Esophagus squamous epithelium (tissue), 4 donors: ENCODE measurements at regions not wholly inside any gene's neighbourhood (a gene's known extent, or its start where the extent isn't known, plus 50 kb on each side); places are given as distances from the start of the nearest gene placed in this dataset.

Experiments used
- POLR2A ChIP-seq, 4 donors: fragments of 450-650 bp; IDR thresholded peaks; one replicate each; pipeline ENCODE4 v1.6.1; 2017; ENCODE audit warnings: antibody characterized with exemption in 4 of 4, mild to moderate bottlenecking in 4 of 4, moderate library complexity in 3 of 4
- TF ChIP-seq, protein P1 (sequence below), 6 experiments: fragments of 450-650 bp in 4 of 6; fragments of 200-600 bp in 2 of 6; sonication (generic) in 2 of 6; IDR thresholded peaks; one replicate each; pipeline ENCODE4 v1.5.1; 2016 to 2019; ENCODE audit warnings: antibody characterized with exemption in 6 of 6, mild to moderate bottlenecking in 4 of 6, moderate library complexity in 4 of 6

DNA sequence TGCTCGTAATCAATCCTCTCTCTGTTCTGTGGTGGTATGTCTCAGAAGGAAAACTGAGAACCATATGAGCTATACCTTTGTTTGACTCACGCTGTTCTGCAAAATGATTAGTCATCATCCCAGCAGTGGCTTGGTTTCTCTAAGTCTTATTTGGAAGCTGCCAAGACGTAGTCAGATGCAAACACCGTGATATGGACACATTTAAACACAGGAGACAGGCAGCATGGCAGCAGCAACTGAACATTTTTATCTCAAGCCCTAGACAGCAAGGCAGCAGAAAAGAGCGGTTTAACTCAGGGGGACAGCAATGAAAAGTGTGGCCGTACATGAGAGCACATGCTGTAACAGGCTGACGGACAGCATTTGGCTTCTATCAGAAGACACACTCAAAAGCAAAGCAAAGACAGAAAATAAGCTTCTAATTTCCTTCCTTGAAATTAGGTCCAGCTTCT lies 1295.1 kb downstream of the EPHA7 start:
- TF ChIP-seq, protein P1, sequence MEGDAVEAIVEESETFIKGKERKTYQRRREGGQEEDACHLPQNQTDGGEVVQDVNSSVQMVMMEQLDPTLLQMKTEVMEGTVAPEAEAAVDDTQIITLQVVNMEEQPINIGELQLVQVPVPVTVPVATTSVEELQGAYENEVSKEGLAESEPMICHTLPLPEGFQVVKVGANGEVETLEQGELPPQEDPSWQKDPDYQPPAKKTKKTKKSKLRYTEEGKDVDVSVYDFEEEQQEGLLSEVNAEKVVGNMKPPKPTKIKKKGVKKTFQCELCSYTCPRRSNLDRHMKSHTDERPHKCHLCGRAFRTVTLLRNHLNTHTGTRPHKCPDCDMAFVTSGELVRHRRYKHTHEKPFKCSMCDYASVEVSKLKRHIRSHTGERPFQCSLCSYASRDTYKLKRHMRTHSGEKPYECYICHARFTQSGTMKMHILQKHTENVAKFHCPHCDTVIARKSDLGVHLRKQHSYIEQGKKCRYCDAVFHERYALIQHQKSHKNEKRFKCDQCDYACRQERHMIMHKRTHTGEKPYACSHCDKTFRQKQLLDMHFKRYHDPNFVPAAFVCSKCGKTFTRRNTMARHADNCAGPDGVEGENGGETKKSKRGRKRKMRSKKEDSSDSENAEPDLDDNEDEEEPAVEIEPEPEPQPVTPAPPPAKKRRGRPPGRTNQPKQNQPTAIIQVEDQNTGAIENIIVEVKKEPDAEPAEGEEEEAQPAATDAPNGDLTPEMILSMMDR (IDR thresholded peaks at IDR 0.05): no peak
- TF ChIP-seq POLR2A (IDR thresholded peaks at IDR 0.05): no peak
